Spleen (tissue), 7 donors: ENCODE measurements at regions not wholly inside any gene's neighbourhood (a gene's known extent, or its start where the extent isn't known, plus 50 kb on each side); places are given as distances from the start of the nearest gene placed in this dataset.

Experiments
- POLR2A ChIP-seq, 3 donors: fragments of 450-650 bp; IDR thresholded peaks; one replicate each; pipeline ENCODE4 v1.5.1; 2017; ENCODE audit warnings: antibody characterized with exemption in 3 of 3, mild to moderate bottlenecking in 1 of 3
- POLR2AphosphoS5 ChIP-seq, 3 donors: sonication (generic); formaldehyde crosslinking; IDR thresholded peaks; one replicate each; pipeline ENCODE4 v1.5.1; 2017; ENCODE audit warnings: antibody characterized with exemption in 3 of 3
- TF ChIP-seq, protein P1 (sequence below), 11 experiments: fragments of 200-600 bp in 7 of 11; fragments of 450-650 bp in 4 of 11; sonication (generic) in 4 of 11; IDR thresholded peaks in 8 of 11; conservative IDR thresholded peaks in 3 of 11; 1 replicate in 7 of 11; 2 replicates in 4 of 11; pipeline versions ENCODE4 v1.4.0 to v1.8.0; 2016 to 2021; ENCODE audit warnings: antibody characterized with exemption in 11 of 11, inconsistent platforms in 4 of 11, mild to moderate bottlenecking in 1 of 11
- donor health status: DM: no; HTN: no; CAD: no; lungs with moderate emphysema.
- donor health status: DM: no; HTN: no; CAD: no.
- donor health status: DM: no; HTN: no; CAD: no.

DNA sequence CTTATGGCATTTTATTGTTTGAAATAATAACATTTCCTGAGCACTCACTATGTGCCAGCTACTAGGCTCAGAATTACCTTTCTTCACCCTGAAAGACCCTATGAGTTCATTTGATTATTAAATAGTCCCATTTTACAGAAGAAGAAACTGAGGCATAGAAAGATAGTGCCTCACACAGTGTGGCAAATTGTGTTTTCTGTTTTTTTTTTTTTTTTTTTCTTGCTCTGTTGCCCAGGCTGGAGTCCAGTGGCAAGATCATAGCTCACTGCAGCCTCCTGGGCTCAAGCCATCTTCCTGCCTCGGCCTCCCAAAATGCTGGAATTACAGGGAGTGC is 59.7 kb upstream of the PTPN1 start:
- TF ChIP-seq POLR2A (IDR thresholded peaks at IDR 0.05) (no peak), POLR2AphosphoS5 (IDR thresholded peaks at IDR 0.05) (no peak)
- TF ChIP-seq, protein P1, sequence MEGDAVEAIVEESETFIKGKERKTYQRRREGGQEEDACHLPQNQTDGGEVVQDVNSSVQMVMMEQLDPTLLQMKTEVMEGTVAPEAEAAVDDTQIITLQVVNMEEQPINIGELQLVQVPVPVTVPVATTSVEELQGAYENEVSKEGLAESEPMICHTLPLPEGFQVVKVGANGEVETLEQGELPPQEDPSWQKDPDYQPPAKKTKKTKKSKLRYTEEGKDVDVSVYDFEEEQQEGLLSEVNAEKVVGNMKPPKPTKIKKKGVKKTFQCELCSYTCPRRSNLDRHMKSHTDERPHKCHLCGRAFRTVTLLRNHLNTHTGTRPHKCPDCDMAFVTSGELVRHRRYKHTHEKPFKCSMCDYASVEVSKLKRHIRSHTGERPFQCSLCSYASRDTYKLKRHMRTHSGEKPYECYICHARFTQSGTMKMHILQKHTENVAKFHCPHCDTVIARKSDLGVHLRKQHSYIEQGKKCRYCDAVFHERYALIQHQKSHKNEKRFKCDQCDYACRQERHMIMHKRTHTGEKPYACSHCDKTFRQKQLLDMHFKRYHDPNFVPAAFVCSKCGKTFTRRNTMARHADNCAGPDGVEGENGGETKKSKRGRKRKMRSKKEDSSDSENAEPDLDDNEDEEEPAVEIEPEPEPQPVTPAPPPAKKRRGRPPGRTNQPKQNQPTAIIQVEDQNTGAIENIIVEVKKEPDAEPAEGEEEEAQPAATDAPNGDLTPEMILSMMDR (IDR thresholded peaks at IDR 0.05 in 8 of 11, conservative IDR thresholded peaks at IDR 0.05 in 3 of 11), result no peak
